GM10266 (cell line): ENCODE measurements at regions not wholly inside any gene's neighbourhood (a gene's known extent, or its start where the extent isn't known, plus 50 kb on each side); places are given as distances from the start of the nearest gene placed in this dataset.

Experiments used
- DNase-seq: peaks from one replicate; pipeline ENCODE4 v3.0.0; 2012; ENCODE audit errors: extremely low spot score
- TF ChIP-seq, protein P1 (sequence below): IDR thresholded peaks from 2 replicates; pipeline ENCODE4 v1.5.1; 2012; ENCODE audit warnings: mild to moderate bottlenecking, low read depth; ENCODE audit not compliant: control insufficient read depth, insufficient read depth; ENCODE audit errors: missing control alignments

DNA sequence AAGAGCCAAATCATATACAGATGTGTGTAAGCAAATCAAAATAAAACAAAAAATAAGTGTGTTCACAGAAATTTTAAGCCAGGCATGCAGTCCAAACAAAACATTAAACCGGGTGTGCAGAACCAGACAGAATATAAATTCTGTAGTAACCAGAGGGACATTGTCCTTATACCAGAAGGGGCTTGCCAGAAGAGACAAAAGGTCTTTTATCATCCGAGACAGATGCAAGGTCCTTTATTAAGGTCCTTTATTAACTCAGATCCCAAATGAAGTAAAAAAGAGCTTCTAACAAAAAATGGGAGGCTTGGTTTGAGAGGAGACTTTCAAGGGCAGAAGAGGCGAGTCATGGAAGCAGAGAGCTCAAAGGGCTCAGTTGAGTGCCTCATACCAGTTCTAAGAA, 59.2 kb downstream of the RGS12 start:
- TF ChIP-seq, protein P1, sequence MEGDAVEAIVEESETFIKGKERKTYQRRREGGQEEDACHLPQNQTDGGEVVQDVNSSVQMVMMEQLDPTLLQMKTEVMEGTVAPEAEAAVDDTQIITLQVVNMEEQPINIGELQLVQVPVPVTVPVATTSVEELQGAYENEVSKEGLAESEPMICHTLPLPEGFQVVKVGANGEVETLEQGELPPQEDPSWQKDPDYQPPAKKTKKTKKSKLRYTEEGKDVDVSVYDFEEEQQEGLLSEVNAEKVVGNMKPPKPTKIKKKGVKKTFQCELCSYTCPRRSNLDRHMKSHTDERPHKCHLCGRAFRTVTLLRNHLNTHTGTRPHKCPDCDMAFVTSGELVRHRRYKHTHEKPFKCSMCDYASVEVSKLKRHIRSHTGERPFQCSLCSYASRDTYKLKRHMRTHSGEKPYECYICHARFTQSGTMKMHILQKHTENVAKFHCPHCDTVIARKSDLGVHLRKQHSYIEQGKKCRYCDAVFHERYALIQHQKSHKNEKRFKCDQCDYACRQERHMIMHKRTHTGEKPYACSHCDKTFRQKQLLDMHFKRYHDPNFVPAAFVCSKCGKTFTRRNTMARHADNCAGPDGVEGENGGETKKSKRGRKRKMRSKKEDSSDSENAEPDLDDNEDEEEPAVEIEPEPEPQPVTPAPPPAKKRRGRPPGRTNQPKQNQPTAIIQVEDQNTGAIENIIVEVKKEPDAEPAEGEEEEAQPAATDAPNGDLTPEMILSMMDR, result no peak
- DNase-seq, result no peak

DNA sequence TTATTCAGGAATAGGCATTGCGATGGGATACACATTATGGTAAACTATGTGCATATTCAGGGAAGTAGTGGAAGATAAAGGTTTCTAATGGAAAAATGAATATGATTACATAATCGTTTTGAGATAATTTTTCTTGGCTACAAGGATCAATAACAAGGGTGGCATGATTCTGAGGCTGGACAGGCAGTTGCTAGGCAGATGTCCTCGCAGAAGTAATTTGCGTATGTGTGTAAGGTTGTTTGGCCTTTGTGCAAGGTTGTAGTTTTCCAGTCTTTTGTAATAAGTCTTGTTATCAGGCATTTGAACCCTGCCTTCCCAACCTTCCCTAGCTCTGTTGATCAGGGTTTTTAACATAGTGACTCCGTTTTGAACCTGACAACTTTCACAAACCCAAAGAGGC, 59.7 kb downstream of the RGS12 start:
- no peak for DNase-seq
- TF ChIP-seq, protein P1, result no peak

DNA sequence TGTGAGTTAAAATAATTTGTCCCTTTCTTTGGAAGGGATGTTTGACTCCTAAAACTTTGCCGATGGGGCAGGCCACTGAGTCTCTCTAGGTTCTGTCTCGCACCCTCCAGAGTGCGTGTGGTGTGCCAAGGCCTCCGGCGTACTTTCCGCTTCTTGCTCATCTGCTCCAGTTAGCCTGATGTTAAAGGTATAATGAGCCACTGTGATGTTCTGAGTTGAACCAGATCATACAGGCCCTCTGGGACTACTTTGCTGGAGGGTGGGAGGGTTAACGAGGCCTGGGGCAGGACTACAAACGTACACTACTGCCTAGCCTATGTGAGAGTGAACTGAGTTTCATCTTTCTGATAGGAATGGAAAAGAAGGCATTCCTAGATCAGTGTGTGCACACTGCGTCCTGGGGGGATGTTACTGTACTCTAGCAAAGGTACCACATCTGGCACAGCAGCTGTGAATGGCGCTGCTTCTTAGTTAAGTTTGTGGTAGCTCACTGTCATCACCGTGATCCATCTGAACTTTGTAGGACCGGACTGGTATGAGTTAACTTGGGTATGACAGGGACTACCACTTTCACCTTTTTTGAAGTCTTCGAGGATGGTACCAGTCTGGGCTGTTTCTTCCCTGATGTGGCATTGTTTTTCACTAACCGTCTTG, 60.2 kb downstream of the RGS12 start:
- no peak for DNase-seq
- TF ChIP-seq, protein P1, result no peak

DNA sequence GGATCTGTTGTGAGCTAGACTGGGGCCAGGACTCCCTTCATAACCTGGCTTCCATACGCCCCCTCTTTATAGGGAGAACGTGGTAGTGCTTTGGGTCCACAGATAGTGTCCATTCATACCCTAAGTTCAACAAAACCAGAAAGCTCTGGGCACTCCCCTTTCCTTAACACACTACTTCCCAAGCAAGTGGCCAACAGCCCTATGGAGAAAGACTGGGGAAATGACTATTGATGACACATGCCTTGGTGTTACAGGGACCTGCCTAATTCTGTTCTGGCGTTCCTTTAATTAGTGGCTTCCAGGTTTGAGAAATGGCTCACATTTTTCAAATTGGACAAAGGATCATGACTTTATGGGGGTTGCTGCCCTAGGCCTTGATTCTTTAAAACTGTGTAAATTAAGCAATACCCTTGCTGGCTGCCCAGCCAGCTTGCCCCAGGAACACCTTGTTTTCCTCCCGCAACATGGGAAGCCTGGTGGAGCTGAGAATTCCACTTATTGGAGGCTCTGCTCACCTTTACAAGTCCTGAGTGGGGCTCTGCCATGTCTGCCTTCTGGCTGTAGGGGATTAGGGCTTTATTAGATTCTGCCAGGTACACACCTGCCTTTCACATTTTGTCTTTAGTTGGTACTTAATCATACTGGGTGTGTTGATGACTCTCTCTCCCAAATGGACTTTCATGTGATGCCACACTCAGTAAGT, 61.1 kb downstream of the RGS12 start:
- no peak for DNase-seq
- TF ChIP-seq, protein P1, result no peak

DNA sequence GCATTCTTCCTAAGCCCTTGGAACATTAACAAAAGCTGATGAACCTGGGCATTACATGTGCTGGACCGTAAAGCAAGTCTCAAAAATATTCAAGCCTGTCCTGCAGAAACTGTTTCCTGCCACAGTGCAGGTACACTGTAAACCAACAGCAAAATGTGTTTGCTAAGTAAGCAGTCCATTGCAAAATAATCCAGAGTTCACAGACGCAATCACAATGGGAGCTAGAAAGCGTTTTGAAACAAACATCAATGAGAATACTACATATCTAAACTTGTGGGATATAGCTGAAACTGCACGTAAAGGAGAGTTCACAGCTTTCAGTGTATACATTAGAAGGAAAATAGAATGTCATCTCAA, 61.6 kb downstream of the RGS12 start:
- DNase-seq, result no peak
- TF ChIP-seq, protein P1, result no peak

DNA sequence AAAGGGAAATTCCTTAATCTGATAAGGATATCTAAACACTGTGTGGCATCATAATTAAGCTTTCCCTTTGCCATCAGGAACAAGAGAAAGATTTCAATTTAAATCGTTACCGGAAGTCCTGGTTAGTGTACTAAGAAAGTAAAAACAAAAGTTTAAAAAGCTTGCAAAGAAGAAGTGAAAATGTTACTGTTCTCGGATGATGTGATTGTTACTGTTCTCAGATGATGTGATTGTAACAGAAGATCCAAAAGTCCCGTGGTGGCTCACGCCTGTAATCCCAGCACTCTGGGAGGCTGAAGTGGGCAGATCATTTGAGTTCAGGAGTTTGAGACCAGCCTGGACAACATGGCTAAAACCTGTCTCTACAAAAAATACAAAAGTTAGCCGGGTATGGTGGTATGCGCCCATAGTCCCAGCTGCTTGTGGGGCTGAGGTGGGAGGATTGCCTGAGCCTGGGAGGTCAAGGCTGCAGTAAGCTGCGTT, 62.5 kb downstream of the RGS12 start:
- TF ChIP-seq, protein P1, result no peak
- no peak for DNase-seq

DNA sequence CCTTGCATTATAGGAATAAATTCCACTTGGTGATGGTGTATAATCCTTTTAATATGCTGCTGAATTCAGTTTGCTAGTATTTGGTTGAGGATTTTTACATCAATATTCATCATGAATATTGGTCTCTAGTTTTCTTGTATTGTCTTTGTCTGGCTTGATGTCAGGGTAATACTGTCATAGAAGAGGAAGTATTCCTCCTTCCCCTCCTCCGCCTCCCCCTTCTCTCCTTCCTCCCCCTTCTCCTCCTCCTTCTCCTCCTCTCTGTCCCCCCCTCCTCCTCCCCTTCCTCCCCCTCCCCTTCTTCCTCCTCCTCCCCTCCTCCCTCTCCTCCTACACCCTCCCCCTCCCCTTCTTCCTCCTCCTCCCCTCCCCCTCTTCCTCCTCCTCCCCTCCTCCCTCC, 65.8 kb downstream of the RGS12 start:
- TF ChIP-seq, protein P1, result no peak
- no peak for DNase-seq
